Motor neuron (in vitro differentiated cells): ENCODE measurements at regions not wholly inside any gene's neighbourhood (a gene's known extent, or its start where the extent isn't known, plus 50 kb on each side); places are given as distances from the start of the nearest gene placed in this dataset.

Experiments
- ATAC-seq, 8 experiments: fragments of 200-7000 bp; cut with Tn5 transposase; replicated peaks in 6 of 8; 2 replicates each; pipeline ENCODE4 v1.8.0; 2021; ENCODE audit warnings: mild to moderate bottlenecking in 8 of 8, moderate library complexity in 8 of 8
- H3K27ac ChIP-seq, 2 donors: fragments of 250-450 bp; sonication (Bioruptor Pico); 2 replicates each; pipeline ENCODE4 v1.9.0; 2021; ENCODE audit warnings: antibody characterized with exemption in 2 of 2, mild to moderate bottlenecking in 2 of 2, moderate library complexity in 1 of 2
- H3K4me1 ChIP-seq, 2 donors: fragments of 250-450 bp; sonication (Bioruptor Pico); replicated peaks in 1 of 2; 2 replicates each; pipeline ENCODE4 v1.6.1; 2021; ENCODE audit warnings: antibody characterized with exemption in 2 of 2, mild to moderate bottlenecking in 2 of 2, moderate library complexity in 1 of 2
- H3K4me3 ChIP-seq, 5 donors: fragments of 250-450 bp; sonication (Bioruptor Pico); 2 replicates each; pipeline ENCODE4 v1.9.0; 2021; ENCODE audit warnings: antibody characterized with exemption in 5 of 5, mild to moderate bottlenecking in 5 of 5, moderate library complexity in 4 of 5
- WGBS, 10 experiments: fragments of 450-650 bp; shearing (Covaris generic); methylation state at CpG; one replicate each; pipeline ENCODE4 v1.0.0; 2022; 5-methylcytosine and 5-hydroxymethylcytosine counted together
- in situ Hi-C, 9 experiments: fragments of 400-800 bp; cut with MboI; loops; one replicate each; pipeline ENCODE4 v1.15.0; 2021; ENCODE audit warnings: low sequenced_read_pairs in 9 of 9, low pct_unique_long_range_greater_than_20kb in 2 of 9; ENCODE audit not compliant: unreplicated experiment in 9 of 9

DNA sequence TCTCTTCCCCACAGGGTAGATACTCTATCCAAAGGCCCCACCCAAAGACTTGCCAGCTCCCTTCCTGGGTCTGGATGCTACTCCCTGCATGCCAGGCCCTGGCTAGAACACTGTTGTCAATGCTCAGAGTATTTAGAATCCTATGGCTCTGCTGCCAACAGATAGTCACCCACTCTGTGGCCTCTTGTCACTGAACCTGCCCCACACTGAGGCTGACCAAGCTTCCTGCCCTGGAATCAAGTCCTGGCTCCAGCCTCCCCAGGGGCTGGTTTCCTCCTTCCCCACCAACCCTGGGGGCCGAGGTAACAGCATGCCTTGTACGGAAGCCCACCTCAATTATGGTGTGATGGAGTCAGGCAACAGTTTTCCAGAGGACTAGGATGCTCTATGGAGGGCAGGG lies 63.3 kb downstream of the EFNB1 start:
- in situ Hi-C loops: no loop called here
- no peak for ATAC-seq
- WGBS, 10 experiments: 60% methylated on average over 2 of the region's 2 CpGs; no CpG with 5 or more reads in 9 of the 10 experiments
- Histone ChIP-seq H3K4me1 (peaks cover 33 to 35% of the 10 kb centered on the region in 2 donors), H3K27ac (no peak overlapping the region), H3K4me3 (no peak overlapping the region)
